Neural progenitor cell (in vitro differentiated cells): ENCODE measurements at regions not wholly inside any gene's neighbourhood (a gene's known extent, or its start where the extent isn't known, plus 50 kb on each side); places are given as distances from the start of the nearest gene placed in this dataset.
"Not testable (repeated sequence)": the region's sequence is repeated elsewhere in the genome, so short reads cannot be mapped to it uniquely, and the experiment has no call there.

Experiments
- EZH2phosphoT487 ChIP-seq: fragments of 200-600 bp; sonication (generic); IDR thresholded peaks from 2 replicates; pipeline ENCODE4 v1.6.1; 2017; ENCODE audit warnings: antibody characterized with exemption
- TF ChIP-seq, protein P1 (sequence below): fragments of 200-600 bp; sonication (generic); IDR thresholded peaks from 2 replicates; pipeline ENCODE4 v1.5.1; 2017; ENCODE audit warnings: antibody characterized with exemption, mild to moderate bottlenecking

DNA sequence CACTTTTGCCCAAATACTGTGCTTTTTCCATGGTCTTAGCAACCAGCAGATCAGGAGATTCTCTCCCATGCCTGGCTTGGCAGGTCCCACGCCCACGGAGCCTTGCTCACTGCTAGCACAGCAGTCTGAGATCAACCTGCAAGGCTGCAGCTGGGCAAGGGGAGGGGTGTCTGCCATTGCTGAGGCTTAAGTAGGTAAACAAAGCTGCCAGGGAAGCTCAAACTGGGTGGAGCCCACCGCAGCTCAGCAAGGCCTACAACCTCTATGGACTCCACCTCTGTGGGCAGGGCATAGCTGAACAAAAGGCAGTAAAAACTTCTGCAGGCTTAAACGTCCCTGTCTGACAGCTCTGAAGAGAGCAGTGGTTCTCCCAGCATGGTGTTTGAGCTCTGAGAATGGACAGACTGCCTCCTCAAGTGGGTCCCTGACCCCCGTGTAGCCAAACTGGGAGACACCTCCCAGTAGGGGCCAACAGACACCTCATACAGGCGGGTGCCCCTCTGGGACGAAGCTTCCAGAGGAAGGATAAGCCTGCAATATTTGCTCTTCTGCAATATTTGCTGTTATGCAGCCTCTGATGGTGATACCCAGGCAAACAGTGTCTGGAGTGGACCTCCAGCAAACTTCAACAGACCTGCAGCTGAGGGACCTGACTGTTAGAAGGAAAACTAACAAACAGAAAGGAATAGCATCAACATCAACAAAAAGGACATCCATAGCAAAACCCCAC, 132.8 kb upstream of the STARD13 start:
- TF ChIP-seq, protein P1, sequence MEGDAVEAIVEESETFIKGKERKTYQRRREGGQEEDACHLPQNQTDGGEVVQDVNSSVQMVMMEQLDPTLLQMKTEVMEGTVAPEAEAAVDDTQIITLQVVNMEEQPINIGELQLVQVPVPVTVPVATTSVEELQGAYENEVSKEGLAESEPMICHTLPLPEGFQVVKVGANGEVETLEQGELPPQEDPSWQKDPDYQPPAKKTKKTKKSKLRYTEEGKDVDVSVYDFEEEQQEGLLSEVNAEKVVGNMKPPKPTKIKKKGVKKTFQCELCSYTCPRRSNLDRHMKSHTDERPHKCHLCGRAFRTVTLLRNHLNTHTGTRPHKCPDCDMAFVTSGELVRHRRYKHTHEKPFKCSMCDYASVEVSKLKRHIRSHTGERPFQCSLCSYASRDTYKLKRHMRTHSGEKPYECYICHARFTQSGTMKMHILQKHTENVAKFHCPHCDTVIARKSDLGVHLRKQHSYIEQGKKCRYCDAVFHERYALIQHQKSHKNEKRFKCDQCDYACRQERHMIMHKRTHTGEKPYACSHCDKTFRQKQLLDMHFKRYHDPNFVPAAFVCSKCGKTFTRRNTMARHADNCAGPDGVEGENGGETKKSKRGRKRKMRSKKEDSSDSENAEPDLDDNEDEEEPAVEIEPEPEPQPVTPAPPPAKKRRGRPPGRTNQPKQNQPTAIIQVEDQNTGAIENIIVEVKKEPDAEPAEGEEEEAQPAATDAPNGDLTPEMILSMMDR = not testable (repeated sequence)
- not testable (repeated sequence) for TF ChIP-seq EZH2phosphoT487
